ENCODE measurements at regions not wholly inside any gene's neighbourhood (a gene's known extent, or its start where the extent isn't known, plus 50 kb on each side); places are given as distances from the start of the nearest gene placed in this dataset.

- no peak for TF ChIP-seq CTCF (IDR thresholded peaks at IDR 0.05)
- TF ChIP-seq POLR2A (IDR thresholded peaks at IDR 0.05): no peak
Observed at GRCh38 chr5:27608992-27609391, 570.6 kb upstream of the CDH9 start.

All from body of pancreas (tissue), 4 donors.